ENCODE measurements at regions not wholly inside any gene's neighbourhood (a gene's known extent, or its start where the extent isn't known, plus 50 kb on each side); places are given as distances from the start of the nearest gene placed in this dataset.
"Not testable (repeated sequence)": the region's sequence is repeated elsewhere in the genome, so short reads cannot be mapped to it uniquely, and the experiment has no call there.

DNA sequence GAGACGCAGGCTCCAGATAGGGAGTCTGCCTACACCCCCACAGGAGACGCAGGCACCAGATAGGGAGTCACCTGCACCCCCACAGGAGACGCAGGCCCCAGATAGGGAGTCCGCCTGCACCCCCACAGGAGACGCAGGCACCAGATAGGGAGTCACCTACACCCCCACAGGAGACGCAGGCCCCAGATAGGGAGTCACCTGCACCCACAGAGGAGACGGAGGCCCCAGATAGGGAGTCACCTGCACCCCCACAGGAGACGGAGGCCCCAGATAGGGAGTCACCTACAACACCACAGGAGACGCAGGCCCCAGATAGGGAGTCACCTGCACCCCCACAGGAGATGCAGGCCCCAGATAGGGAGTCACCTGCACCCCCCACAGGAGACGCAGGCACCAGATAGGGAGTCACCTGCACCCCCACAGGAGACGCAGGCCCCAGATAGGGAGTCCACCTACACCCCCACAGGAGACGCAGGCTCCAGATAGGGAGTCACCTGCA is 77.2 kb upstream of the PPP2R2D start:
- H3K36me3 ChIP-seq (ENCODE audit: control insufficient read depth in 2 of 2, extremely low read depth in 1 of 2, insufficient read depth in 2 of 2, low read length in 2 of 2); BruUV-seq (replicated peaks); DNase-seq (ENCODE audit: low read depth, low spot score); H4K20me1 ChIP-seq (replicated peaks; ENCODE audit: control insufficient read depth, extremely low read depth, insufficient read depth, low read length); H3K9me3 ChIP-seq (replicated peaks; ENCODE audit: control insufficient read depth, insufficient read depth, low read length); H3K79me2 ChIP-seq (ENCODE audit: control insufficient read depth, insufficient read depth, low read length); H2AFZ ChIP-seq (ENCODE audit: low read depth, low read length); POLR2A ChIA-PET; H3K9ac ChIP-seq (replicated peaks; ENCODE audit: extremely low read depth, insufficient read depth, low read length); intact Hi-C loops (cut with micrococcal nuclease); H3K27ac ChIP-seq (ENCODE audit: insufficient read depth, low read depth, low read length); dilution Hi-C loops (cut with MboI; ENCODE audit: extremely low pct_ligation_motif_present, low sequenced_read_pairs); H3K4me2 ChIP-seq (ENCODE audit: insufficient read depth, low read length); H3K27me3 ChIP-seq (ENCODE audit: control insufficient read depth in 2 of 2, insufficient read depth in 2 of 2, low read length in 2 of 2); CTCF ChIA-PET; FAIRE-seq; H3K9me1 ChIP-seq (replicated peaks; ENCODE audit: control insufficient read depth, extremely low read depth, insufficient read depth, low read length); H3K4me3 ChIP-seq (replicated peaks in 1 of 3; ENCODE audit: insufficient read depth in 1 of 3, low read depth in 1 of 3, low read length in 3 of 3); H3K4me1 ChIP-seq (ENCODE audit: control insufficient read depth, extremely low read depth, insufficient read depth, low read length): not testable (repeated sequence)

DNA sequence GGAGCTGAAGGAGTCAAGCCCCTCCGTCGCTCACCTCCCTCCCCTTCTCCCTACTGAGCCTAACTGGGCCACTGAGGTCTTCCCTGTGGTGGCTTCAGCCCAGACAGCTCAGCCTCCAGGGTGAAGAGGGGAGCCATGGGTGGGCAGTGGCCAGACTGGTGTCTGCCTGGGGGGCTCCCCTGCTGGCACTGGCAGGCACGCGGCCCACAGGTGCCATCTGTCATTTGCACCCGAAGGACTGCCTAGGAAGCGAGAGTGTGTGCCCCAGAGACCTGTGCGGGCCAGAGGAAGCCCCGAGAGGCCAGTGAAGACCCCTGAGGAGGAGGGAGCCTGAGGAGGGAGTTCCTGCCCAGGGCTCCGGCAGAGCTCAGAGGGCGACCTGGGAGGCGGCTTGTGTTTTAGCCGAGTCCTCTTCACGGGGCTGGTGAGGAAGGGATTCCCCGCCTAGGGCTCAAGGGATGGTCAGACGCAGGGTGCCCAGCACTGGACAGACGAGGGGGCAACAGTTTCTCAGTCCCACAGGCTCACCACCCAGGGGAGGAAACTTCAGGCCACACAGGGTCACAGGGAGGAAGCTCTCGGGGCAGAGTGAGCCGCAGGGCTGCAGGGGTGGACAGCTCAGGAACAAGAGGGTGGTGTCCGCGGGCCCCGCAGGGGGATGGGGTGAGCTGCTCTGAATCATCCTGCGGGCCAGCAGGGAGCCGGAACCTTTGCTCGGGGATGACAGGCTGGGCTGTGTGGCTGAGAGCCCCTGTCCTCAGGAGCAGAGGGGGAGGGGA is 76.2 kb upstream of the PPP2R2D start:
- no peaks in the 10 kb centered on the region for H3K79me2 ChIP-seq (ENCODE audit: control insufficient read depth, insufficient read depth, low read length)
- no peaks in the 10 kb centered on the region for H3K9me1 ChIP-seq (replicated peaks; ENCODE audit: control insufficient read depth, extremely low read depth, insufficient read depth, low read length)
- H3K4me2 ChIP-seq (ENCODE audit: insufficient read depth, low read length) = no peak overlapping the region
- H3K27ac ChIP-seq (ENCODE audit: insufficient read depth, low read depth, low read length) = no peak overlapping the region
- BruUV-seq (replicated peaks) = no TSS peak
- no peaks in the 10 kb centered on the region for H3K9me3 ChIP-seq (replicated peaks; ENCODE audit: control insufficient read depth, insufficient read depth, low read length)
- H3K36me3 ChIP-seq (ENCODE audit: control insufficient read depth in 2 of 2, extremely low read depth in 1 of 2, insufficient read depth in 2 of 2, low read length in 2 of 2) = no peaks in the 10 kb centered on the region
- DNase-seq (ENCODE audit: low read depth, low spot score) = no peak
- TF ChIP-seq POLR2AphosphoS5 (IDR thresholded peaks at IDR 0.05; ENCODE audit: insufficient read depth, low read depth, low read length) (no peak), FOS (IDR thresholded peaks at IDR 0.05; ENCODE audit: borderline replicate concordance, insufficient read depth, low read length) (no peak), MYC (IDR thresholded peaks at IDR 0.05; ENCODE audit: low read depth, low read length) (no peak), EZH2 (IDR thresholded peaks at IDR 0.05; ENCODE audit: borderline replicate concordance, low read depth, low read length, severe bottlenecking) (no peak), GATA2 (IDR thresholded peaks at IDR 0.05; ENCODE audit: insufficient read depth, insufficient read length, low read depth, low read length) (no peak), POLR2A (IDR thresholded peaks at IDR 0.05; ENCODE audit: low read depth, low read length) (no peak), JUN (IDR thresholded peaks at IDR 0.05; ENCODE audit: borderline replicate concordance, insufficient read depth, insufficient read length, low read depth) (no peak)
- TF ChIP-seq, protein P1, sequence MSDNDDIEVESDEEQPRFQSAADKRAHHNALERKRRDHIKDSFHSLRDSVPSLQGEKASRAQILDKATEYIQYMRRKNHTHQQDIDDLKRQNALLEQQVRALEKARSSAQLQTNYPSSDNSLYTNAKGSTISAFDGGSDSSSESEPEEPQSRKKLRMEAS (IDR thresholded peaks at IDR 0.05; ENCODE audit: insufficient read depth, insufficient read length) = no peak
- TF ChIP-seq, protein P2, sequence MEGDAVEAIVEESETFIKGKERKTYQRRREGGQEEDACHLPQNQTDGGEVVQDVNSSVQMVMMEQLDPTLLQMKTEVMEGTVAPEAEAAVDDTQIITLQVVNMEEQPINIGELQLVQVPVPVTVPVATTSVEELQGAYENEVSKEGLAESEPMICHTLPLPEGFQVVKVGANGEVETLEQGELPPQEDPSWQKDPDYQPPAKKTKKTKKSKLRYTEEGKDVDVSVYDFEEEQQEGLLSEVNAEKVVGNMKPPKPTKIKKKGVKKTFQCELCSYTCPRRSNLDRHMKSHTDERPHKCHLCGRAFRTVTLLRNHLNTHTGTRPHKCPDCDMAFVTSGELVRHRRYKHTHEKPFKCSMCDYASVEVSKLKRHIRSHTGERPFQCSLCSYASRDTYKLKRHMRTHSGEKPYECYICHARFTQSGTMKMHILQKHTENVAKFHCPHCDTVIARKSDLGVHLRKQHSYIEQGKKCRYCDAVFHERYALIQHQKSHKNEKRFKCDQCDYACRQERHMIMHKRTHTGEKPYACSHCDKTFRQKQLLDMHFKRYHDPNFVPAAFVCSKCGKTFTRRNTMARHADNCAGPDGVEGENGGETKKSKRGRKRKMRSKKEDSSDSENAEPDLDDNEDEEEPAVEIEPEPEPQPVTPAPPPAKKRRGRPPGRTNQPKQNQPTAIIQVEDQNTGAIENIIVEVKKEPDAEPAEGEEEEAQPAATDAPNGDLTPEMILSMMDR (IDR thresholded peaks at IDR 0.05; ENCODE audit: extremely low read depth in 1 of 2, insufficient read depth in 1 of 2, low read depth in 1 of 2, low read length in 2 of 2) = no peak
- H3K4me1 ChIP-seq (ENCODE audit: control insufficient read depth, extremely low read depth, insufficient read depth, low read length) = no peaks in the 10 kb centered on the region
- dilution Hi-C loops (cut with MboI; ENCODE audit: extremely low pct_ligation_motif_present, low sequenced_read_pairs) = no loop called here
- CTCF ChIA-PET = no interaction called here
- no peak overlapping the region for H3K9ac ChIP-seq (replicated peaks; ENCODE audit: extremely low read depth, insufficient read depth, low read length)
- no peaks in the 10 kb centered on the region for H3K27me3 ChIP-seq (ENCODE audit: control insufficient read depth in 2 of 2, insufficient read depth in 2 of 2, low read length in 2 of 2)
- intact Hi-C loops (cut with micrococcal nuclease) = no loop called here
- no peak for FAIRE-seq
- no peak overlapping the region for H2AFZ ChIP-seq (ENCODE audit: low read depth, low read length)
- H4K20me1 ChIP-seq (replicated peaks; ENCODE audit: control insufficient read depth, extremely low read depth, insufficient read depth, low read length) = no peaks in the 10 kb centered on the region
- H3K4me3 ChIP-seq (replicated peaks in 1 of 3; ENCODE audit: insufficient read depth in 1 of 3, low read depth in 1 of 3, low read length in 3 of 3) = no peak overlapping the region
- POLR2A ChIA-PET = no interaction called here
